HCT116 (cell line): ENCODE measurements at regions not wholly inside any gene's neighbourhood (a gene's known extent, or its start where the extent isn't known, plus 50 kb on each side); places are given as distances from the start of the nearest gene placed in this dataset.

ENCODE experiments used
- ATAC-seq: fragments of 200-7000 bp; cut with Tn5 transposase; 2 replicates; pipeline ENCODE4 v1.9.1; 2020; ENCODE audit warnings: mild to moderate bottlenecking, moderate library complexity
- BruUV-seq: library from RNA; stranded (reverse); fragments of 400-500 nt; replicated peaks from 2 replicates; lab custom pipeline; 2021; lab: Mats Ljungman, UMichigan
- CTCF ChIA-PET: fragments of 300-600 bp; sonication (Branson Sonifier 250); formaldehyde crosslinking; loops from one replicate; lab custom pipeline; 2021; ENCODE audit warnings: antibody characterized with exemption; lab: Charles Lee
- POLR2A ChIA-PET: fragments of 300-600, 350-600 bp; sonication (Branson Sonifier 250); formaldehyde crosslinking; loops from one replicate; lab custom pipeline; 2021; ENCODE audit warnings: antibody characterized with exemption; lab: Charles Lee
- RAD21 ChIA-PET, 2 experiments: fragments of 300-600 bp; sonication (Branson Sonifier 250); formaldehyde crosslinking; loops; one replicate each; lab custom pipeline; 2023; ENCODE audit warnings: low total read pairs in 2 of 2; ENCODE audit not compliant: uncharacterized antibody in 2 of 2, unreplicated experiment in 2 of 2, low non-redundant PET in 1 of 2; lab: Charles Lee
- DNase-seq: peaks from one replicate; pipeline ENCODE4 v3.0.0-alpha.2; 2010; ENCODE audit warnings: low read depth, low spot score
- H2AFZ ChIP-seq: fragments of 200-600 bp; shearing (Covaris generic), sonication (generic); 2 replicates; pipeline ENCODE4 v1.6.1; 2017; ENCODE audit warnings: low read depth, mixed run types, mixed read lengths, antibody characterized with exemption, low read length; ENCODE audit not compliant: poor library complexity, severe bottlenecking
- H3K27ac ChIP-seq: 2 replicates; pipeline ENCODE4 v1.5.1; 2012; ENCODE audit warnings: low read depth, low read length
- H3K27me3 ChIP-seq: fragments of 200-600 bp; sonication (generic); 2 replicates; pipeline ENCODE4 v1.6.1; 2016; ENCODE audit warnings: mixed run types, low read length, mixed read lengths; ENCODE audit not compliant: insufficient read depth
- H3K36me3 ChIP-seq, 2 experiments: fragments of 200-500 bp in 1 of 2; fragments of 200-600 bp in 1 of 2; sonication (Bioruptor generic) in 1 of 2; sonication (generic) in 1 of 2; 2 replicates each; pipeline versions ENCODE4 v1.5.1 to v1.6.1; 2014 to 2016; ENCODE audit warnings: low read length in 2 of 2, inconsistent platforms in 1 of 2, mixed read lengths in 1 of 2, mixed run types in 1 of 2; ENCODE audit not compliant: insufficient read depth in 2 of 2, control insufficient read depth in 1 of 2
- H3K4me1 ChIP-seq, 2 experiments: fragments of 200-600 bp in 1 of 2; sonication (generic) in 1 of 2; 2 replicates each; pipeline versions ENCODE4 v1.5.1 to v1.6.1; 2012 to 2017; ENCODE audit warnings: low read length in 2 of 2, inconsistent platforms in 1 of 2, mild to moderate bottlenecking in 1 of 2, mixed read lengths in 1 of 2, mixed run types in 1 of 2, moderate library complexity in 1 of 2; ENCODE audit not compliant: insufficient read depth in 2 of 2, control insufficient read depth in 1 of 2
- H3K4me2 ChIP-seq: fragments of 200-600 bp; sonication (generic); 2 replicates; pipeline ENCODE4 v1.6.1; 2017; ENCODE audit warnings: mixed run types, low read length, mixed read lengths
- H3K4me3 ChIP-seq, 2 experiments: fragments of 200-600 bp in 1 of 2; sonication (generic) in 1 of 2; replicated peaks in 1 of 2; 2 replicates each; pipeline ENCODE4 v1.5.1; 2011 to 2016; ENCODE audit warnings: low read length in 2 of 2, control low read depth in 1 of 2, low read depth in 1 of 2, mild to moderate bottlenecking in 1 of 2, mixed read lengths in 1 of 2, mixed run types in 1 of 2
- H3K79me2 ChIP-seq: fragments of 200-600 bp; sonication (generic); 2 replicates; pipeline ENCODE4 v1.6.1; 2017; ENCODE audit warnings: mild to moderate bottlenecking, mixed run types, low read length, moderate library complexity, mixed read lengths; ENCODE audit not compliant: insufficient read depth
- H3K9ac ChIP-seq: fragments of 200-600 bp; sonication (generic); 2 replicates; pipeline ENCODE4 v1.6.1; 2016; ENCODE audit warnings: low read length, mixed read lengths
- H3K9me2 ChIP-seq: fragments of 200-600 bp; sonication (generic), shearing (Covaris generic); 2 replicates; pipeline ENCODE4 v1.6.1; 2017; ENCODE audit warnings: mixed run types, mild to moderate bottlenecking, moderate library complexity; ENCODE audit not compliant: insufficient read depth
- H3K9me3 ChIP-seq, 2 experiments: fragments of 200-500 bp in 1 of 2; fragments of 200-600 bp in 1 of 2; sonication (Bioruptor generic) in 1 of 2; sonication (generic) in 1 of 2; 2 replicates each; pipeline ENCODE4 v1.6.1; 2014 to 2017; ENCODE audit warnings: low read length in 2 of 2, mixed read lengths in 2 of 2, inconsistent platforms in 1 of 2, low read depth in 1 of 2, mild to moderate bottlenecking in 1 of 2, mixed run types in 1 of 2, moderate library complexity in 1 of 2; ENCODE audit not compliant: control insufficient read depth in 1 of 2, insufficient read depth in 1 of 2
- H4K20me1 ChIP-seq: fragments of 200-600 bp; sonication (generic), shearing (Covaris generic); 2 replicates; pipeline ENCODE4 v1.6.1; 2017; ENCODE audit warnings: mixed run types, mild to moderate bottlenecking, moderate library complexity; ENCODE audit not compliant: insufficient read depth
- CBX3 ChIP-seq: IDR thresholded peaks from 2 replicates; pipeline ENCODE4 v1.6.1; 2012; ENCODE audit warnings: low read depth
- CEBPB ChIP-seq: IDR thresholded peaks from 2 replicates; pipeline ENCODE4 v1.6.1; 2012; ENCODE audit warnings: low read depth
- CTCF ChIP-seq, 3 experiments: fragments of 200-600 bp in 1 of 3; sonication (generic) in 1 of 3; IDR thresholded peaks in 2 of 3; conservative IDR thresholded peaks in 1 of 3; 2 replicates each; pipeline ENCODE4 v1.5.1; 2012 to 2017; ENCODE audit warnings: low read depth in 2 of 3, low read length in 2 of 3, antibody characterized with exemption in 1 of 3, borderline replicate concordance in 1 of 3, control low read depth in 1 of 3, mild to moderate bottlenecking in 1 of 3, mixed read lengths in 1 of 3, mixed run types in 1 of 3, moderate library complexity in 1 of 3; ENCODE audit not compliant: insufficient read depth in 1 of 3
- ELF1 ChIP-seq: IDR thresholded peaks from 2 replicates; pipeline ENCODE4 v1.6.1; 2012; ENCODE audit warnings: low read depth, borderline replicate concordance
- EZH2 ChIP-seq: fragments of 200-600 bp; sonication (generic); IDR thresholded peaks from 2 replicates; pipeline ENCODE4 v1.6.1; 2017; ENCODE audit warnings: antibody characterized with exemption, mixed run types
- EZH2phosphoT487 ChIP-seq: fragments of 200-600 bp; IDR thresholded peaks from 2 replicates; pipeline ENCODE4 v1.6.1; 2018; ENCODE audit warnings: antibody characterized with exemption, borderline replicate concordance
- JUND ChIP-seq: IDR thresholded peaks from 2 replicates; pipeline ENCODE4 v1.6.1; 2012
- POLR2AphosphoS5 ChIP-seq: IDR thresholded peaks from 2 replicates; pipeline ENCODE4 v1.6.1; 2011; ENCODE audit warnings: mild to moderate bottlenecking, low read depth, low read length, moderate library complexity
- RAD21 ChIP-seq: IDR thresholded peaks from 2 replicates; pipeline ENCODE4 v1.6.1; 2012; ENCODE audit warnings: low read depth, mild to moderate bottlenecking
- SIN3A ChIP-seq: IDR thresholded peaks from 2 replicates; pipeline ENCODE4 v1.6.1; 2012; ENCODE audit warnings: low read depth
- YY1 ChIP-seq: IDR thresholded peaks from 2 replicates; pipeline ENCODE4 v1.6.1; 2011; ENCODE audit warnings: low read length, low read depth, moderate library complexity, mild to moderate bottlenecking; ENCODE audit not compliant: insufficient replicate concordance; ENCODE audit errors: extremely low read depth
- intact Hi-C: fragments of 100-400 bp; cut with micrococcal nuclease; formaldehyde crosslinking; loops from 2 replicates; pipeline ENCODE4 v1.10.0; 2022

GRCh38 chr2:84338069-84338468 lies 121.0 kb downstream of the SUCLG1 start:
- RAD21 ChIA-PET, result no interaction called here
- intact Hi-C loops, result no loop called here
- CTCF ChIA-PET, result no interaction called here
- H3K36me3 ChIP-seq, result no peaks in the 10 kb centered on the region
- no peaks in the 10 kb centered on the region for H3K9me3 ChIP-seq
- no peaks in the 10 kb centered on the region for H3K27me3 ChIP-seq
- no peak overlapping the region for H3K4me2 ChIP-seq
- H3K79me2 ChIP-seq, result no peaks in the 10 kb centered on the region
- no peak overlapping the region for H3K27ac ChIP-seq
- no peak for TF ChIP-seq SIN3A
- no peak for TF ChIP-seq POLR2AphosphoS5
- no peak for TF ChIP-seq ELF1
- no peak for TF ChIP-seq CEBPB
- no peak for TF ChIP-seq EZH2phosphoT487
- no peak for TF ChIP-seq YY1
- no peak for TF ChIP-seq EZH2
- no peak for TF ChIP-seq JUND
- no peak for TF ChIP-seq RAD21
- TF ChIP-seq CBX3, result no peak
- no peaks in the 10 kb centered on the region for H4K20me1 ChIP-seq
- H3K9me2 ChIP-seq, result no peaks in the 10 kb centered on the region
- H2AFZ ChIP-seq, result no peak overlapping the region
- H3K4me1 ChIP-seq, result no peaks in the 10 kb centered on the region
- DNase-seq (no peak), ATAC-seq (no peak)
- H3K9ac ChIP-seq, result no peak overlapping the region
- no TSS peak for BruUV-seq
- POLR2A ChIA-PET, result no interaction called here
- no peak overlapping the region for H3K4me3 ChIP-seq

DNA sequence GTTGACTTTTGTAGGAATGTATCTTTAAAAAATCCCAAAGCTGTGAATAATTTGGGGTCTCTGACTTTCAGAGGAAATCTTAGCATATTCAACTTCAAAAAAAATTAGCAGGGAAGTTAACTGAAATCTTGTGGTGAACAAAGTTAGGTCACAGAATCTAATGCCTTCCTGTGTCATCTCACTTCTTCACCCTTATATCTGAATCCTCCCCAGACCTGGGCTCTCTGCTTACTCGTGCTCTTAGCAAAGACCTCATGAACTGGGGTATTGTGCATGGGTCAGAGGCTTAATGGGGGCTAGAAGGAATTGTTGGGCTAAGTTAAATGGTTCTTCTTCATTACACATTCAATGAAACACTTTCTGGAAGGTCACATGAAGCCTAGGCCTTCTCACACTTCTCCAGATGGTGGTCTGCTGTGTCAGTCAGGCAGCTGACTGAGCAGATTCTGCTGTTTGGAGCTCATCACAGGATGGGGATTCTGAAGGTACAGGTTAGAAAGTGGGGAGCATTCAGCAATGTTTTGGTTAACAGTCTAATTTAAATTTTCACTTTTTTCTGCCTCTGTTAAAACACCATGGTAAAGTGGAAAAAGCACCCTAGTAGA lies 131.3 kb downstream of the SUCLG1 start:
- Histone ChIP-seq H3K4me3 (no peak overlapping the region), H4K20me1 (no peaks in the 10 kb centered on the region), H3K36me3 (no peaks in the 10 kb centered on the region), H3K9me3 (no peaks in the 10 kb centered on the region), H3K9me2 (no peaks in the 10 kb centered on the region), H3K4me2 (no peak overlapping the region), H3K9ac (no peak overlapping the region), H3K79me2 (no peaks in the 10 kb centered on the region)
- ChIA-PET CTCF (no interaction called here), POLR2A (no interaction called here), RAD21 (no interaction called here)
- ATAC-seq (no peak), DNase-seq (no peak)
- intact Hi-C loops, result no loop called here
- TF ChIP-seq CTCF (IDR thresholded peaks at IDR 0.05 in 2 of 3, conservative IDR thresholded peaks at IDR 0.05 in 1 of 3; ENCODE audit: borderline replicate concordance in 1 of 3, insufficient read depth in 1 of 3, low read depth in 2 of 3, low read length in 2 of 3), result no peak
- no peak for TF ChIP-seq CEBPB
- no peak for TF ChIP-seq SIN3A
- TF ChIP-seq POLR2AphosphoS5, result no peak
- no peak for TF ChIP-seq YY1
- TF ChIP-seq, all 23 proteins: peak for 0
- no TSS peak for BruUV-seq
- Histone ChIP-seq H3K4me1 (no peaks in the 10 kb centered on the region), H3K27me3 (0 out of 2 replicates have a peak, but pooled peaks cover 4% of the 10 kb centered on the region), H2AFZ (no peak overlapping the region), H3K27ac (no peak overlapping the region)
